ENCODE measurements at regions not wholly inside any gene's neighbourhood (a gene's known extent, or its start where the extent isn't known, plus 50 kb on each side); places are given as distances from the start of the nearest gene placed in this dataset.

- H3K27ac ChIP-seq: no peak overlapping the region
- no peak for DNase-seq
- no peaks in the 10 kb centered on the region for H3K36me3 ChIP-seq
- H3K4me1 ChIP-seq: no peaks in the 10 kb centered on the region
- no peaks in the 10 kb centered on the region for H3K9me3 ChIP-seq
- intact Hi-C loops (cut with DNase I; ENCODE audit: low total_unique reads): no loop called here
- no peak overlapping the region for H3K4me3 ChIP-seq
- no peaks in the 10 kb centered on the region for H3K27me3 ChIP-seq
- TF ChIP-seq CTCF (IDR thresholded peaks at IDR 0.05) (no peak), POLR2A (IDR thresholded peaks at IDR 0.05) (no peak)
Measured at GRCh38 chr4:10343656-10344055, 113.6 kb downstream of the ZNF518B start.

- intact Hi-C loops (cut with DNase I; ENCODE audit: low total_unique reads): no loop called here
- Histone ChIP-seq H3K9me3 (no peaks in the 10 kb centered on the region), H3K27me3 (no peaks in the 10 kb centered on the region), H3K4me1 (no peaks in the 10 kb centered on the region), H3K36me3 (no peaks in the 10 kb centered on the region), H3K27ac (no peak overlapping the region), H3K4me3 (no peak overlapping the region)
- TF ChIP-seq CTCF (IDR thresholded peaks at IDR 0.05) (no peak), POLR2A (IDR thresholded peaks at IDR 0.05) (no peak)
- no peak for DNase-seq
Measured at GRCh38 chr4:10342866-10343265, 114.4 kb downstream of the ZNF518B start.

DNA sequence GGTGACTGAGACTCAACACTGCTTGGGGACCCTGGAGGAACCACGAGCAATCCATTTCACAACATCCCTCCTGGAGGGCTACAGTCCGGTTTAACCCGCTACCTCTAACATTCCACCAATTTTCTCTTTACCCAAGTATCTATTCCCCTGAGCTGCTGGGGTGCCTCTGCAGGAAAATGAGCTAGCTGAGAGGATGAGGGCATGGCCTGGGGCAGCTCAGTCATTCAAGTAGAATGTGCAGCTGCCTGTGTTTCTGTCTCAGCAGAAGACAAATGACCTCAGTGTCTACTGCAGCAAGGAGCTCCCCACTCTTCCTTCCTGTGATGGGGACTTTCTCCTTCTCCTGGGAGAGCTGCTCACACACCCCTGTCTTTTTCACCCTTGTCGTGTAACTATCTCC is 120.8 kb downstream of the ZNF518B start:
- Histone ChIP-seq H3K4me1 (no peaks in the 10 kb centered on the region), H3K9me3 (no peaks in the 10 kb centered on the region), H3K36me3 (no peaks in the 10 kb centered on the region), H3K27ac (no peak overlapping the region), H3K4me3 (no peak overlapping the region), H3K27me3 (no peaks in the 10 kb centered on the region)
- TF ChIP-seq CTCF (IDR thresholded peaks at IDR 0.05): no peak
- TF ChIP-seq POLR2A (IDR thresholded peaks at IDR 0.05): no peak
- intact Hi-C loops (cut with DNase I; ENCODE audit: low total_unique reads): no loop called here
- DNase-seq: no peak

GRCh38 chr4:10335050-10335449 is 122.2 kb downstream of the ZNF518B start:
- Histone ChIP-seq H3K27me3 (no peaks in the 10 kb centered on the region), H3K27ac (no peak overlapping the region), H3K9me3 (no peaks in the 10 kb centered on the region), H3K4me3 (no peak overlapping the region), H3K36me3 (no peaks in the 10 kb centered on the region), H3K4me1 (no peaks in the 10 kb centered on the region)
- no peak for TF ChIP-seq CTCF (IDR thresholded peaks at IDR 0.05)
- TF ChIP-seq POLR2A (IDR thresholded peaks at IDR 0.05): no peak
- intact Hi-C loops (cut with DNase I; ENCODE audit: low total_unique reads): no loop called here
- DNase-seq: no peak

DNA sequence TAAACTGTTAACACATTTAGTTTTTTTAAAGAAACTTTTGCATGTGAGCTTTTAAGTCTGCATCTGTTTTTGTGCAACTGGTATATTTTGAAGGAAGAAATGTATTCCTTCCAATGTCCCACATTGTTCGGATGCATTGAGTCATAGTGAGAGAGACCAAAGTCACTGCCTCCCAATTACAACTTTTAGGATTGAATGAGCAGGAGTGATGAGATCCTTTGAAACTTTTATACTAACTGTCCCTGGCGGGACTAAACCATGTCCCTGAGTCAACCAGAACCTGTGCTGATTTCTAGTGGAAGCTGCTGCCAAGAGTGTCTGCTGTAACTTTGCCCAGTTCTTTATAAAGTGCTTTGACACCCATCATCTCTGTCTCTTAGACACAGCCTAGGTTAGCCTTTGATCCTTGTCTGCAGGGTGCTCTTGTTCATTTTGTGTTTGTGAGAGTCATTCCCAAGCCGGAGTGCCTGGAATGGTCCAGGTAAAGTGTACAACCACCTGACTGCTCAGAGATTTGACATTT is 122.7 kb downstream of the ZNF518B start:
- no peaks in the 10 kb centered on the region for H3K27me3 ChIP-seq
- DNase-seq: no peak
- no peak overlapping the region for H3K27ac ChIP-seq
- H3K4me1 ChIP-seq: no peaks in the 10 kb centered on the region
- H3K4me3 ChIP-seq: no peak overlapping the region
- intact Hi-C loops (cut with DNase I; ENCODE audit: low total_unique reads): no loop called here
- no peaks in the 10 kb centered on the region for H3K9me3 ChIP-seq
- no peaks in the 10 kb centered on the region for H3K36me3 ChIP-seq
- TF ChIP-seq POLR2A (IDR thresholded peaks at IDR 0.05) (no peak), CTCF (IDR thresholded peaks at IDR 0.05) (no peak)

Data from uterus (tissue), 3 donors.